Thoracic aorta (tissue), 2 donors: ENCODE measurements at regions not wholly inside any gene's neighbourhood (a gene's known extent, or its start where the extent isn't known, plus 50 kb on each side); places are given as distances from the start of the nearest gene placed in this dataset.

Source experiments
- ATAC-seq: fragments of 150-250 bp; one replicate; pipeline ENCODE4 v1.8.0; 2017; ENCODE audit warnings: low read depth; ENCODE audit not compliant: insufficient number of reproducible peaks, low FRiP score
- DNase-seq: peaks from one replicate; pipeline ENCODE4 v3.0.0-alpha.2; 2020; ENCODE audit warnings: low spot score
- H3K27ac ChIP-seq, 2 donors: fragments of 200-600 bp; sonication (generic); 1 replicate in 1 of 2; 2 replicates in 1 of 2; pipeline ENCODE4 v1.5.1; 2016; ENCODE audit warnings: mild to moderate bottlenecking in 2 of 2, moderate library complexity in 2 of 2
- H3K27me3 ChIP-seq: fragments of 200-600 bp; sonication (generic); replicated peaks from 2 replicates; pipeline ENCODE4 v1.6.0; 2016; ENCODE audit warnings: mild to moderate bottlenecking; ENCODE audit not compliant: insufficient read depth
- H3K36me3 ChIP-seq: fragments of 200-600 bp; sonication (generic); one replicate; pipeline ENCODE4 v1.5.1; 2016
- H3K4me1 ChIP-seq, 2 donors: fragments of 200-600 bp; sonication (generic); 1 replicate in 1 of 2; 2 replicates in 1 of 2; pipeline versions ENCODE4 v1.5.1 to v1.6.0; 2016; ENCODE audit warnings: low read depth in 2 of 2, mild to moderate bottlenecking in 1 of 2; ENCODE audit not compliant: control insufficient read depth in 1 of 2
- H3K4me3 ChIP-seq: fragments of 200-600 bp; sonication (generic); 2 replicates; pipeline ENCODE4 v1.5.1; 2016; ENCODE audit warnings: mild to moderate bottlenecking
- H3K9me3 ChIP-seq: fragments of 200-600 bp; sonication (generic); 2 replicates; pipeline ENCODE4 v1.5.1; 2016
- TF ChIP-seq, protein P1 (sequence below): fragments of 200-600 bp; sonication (generic); IDR thresholded peaks from one replicate; pipeline ENCODE4 v1.5.1; 2019; ENCODE audit warnings: antibody characterized with exemption

DNA sequence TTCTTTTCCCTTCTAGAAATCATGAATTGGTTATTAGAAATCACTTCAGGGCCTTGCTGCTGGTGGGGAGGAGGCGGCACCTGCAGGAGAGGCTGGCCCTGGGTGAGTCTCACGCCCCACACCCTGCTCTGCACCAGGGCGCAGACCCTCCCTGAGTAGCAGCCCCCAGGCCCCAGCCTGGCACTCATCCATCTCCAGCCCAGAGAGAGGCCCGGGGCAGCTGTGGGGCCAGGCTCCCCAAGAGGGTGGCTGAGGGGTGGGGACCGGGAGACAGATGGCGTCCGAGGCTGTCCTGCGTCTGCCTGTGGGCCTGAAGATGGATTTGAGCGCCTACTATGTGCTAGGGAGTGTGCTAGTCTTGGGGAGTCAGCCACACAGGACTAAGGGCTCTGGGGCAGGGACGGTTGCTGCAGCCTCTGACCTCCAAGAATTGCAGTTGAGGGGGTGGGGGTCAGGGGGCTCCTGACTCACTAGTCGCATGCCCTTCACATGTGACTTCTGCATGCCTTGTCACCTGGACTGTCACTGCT lies 59.6 kb upstream of the GATA5 start:
- Histone ChIP-seq H3K27ac (no peak overlapping the region), H3K9me3 (no peaks in the 10 kb centered on the region), H3K36me3 (no peaks in the 10 kb centered on the region), H3K4me1 (peaks cover 0 to 10% of the 10 kb centered on the region in 2 donors), H3K4me3 (no peak overlapping the region), H3K27me3 (no peaks in the 10 kb centered on the region)
- ATAC-seq (no peak), DNase-seq (no peak)
- TF ChIP-seq, protein P1, sequence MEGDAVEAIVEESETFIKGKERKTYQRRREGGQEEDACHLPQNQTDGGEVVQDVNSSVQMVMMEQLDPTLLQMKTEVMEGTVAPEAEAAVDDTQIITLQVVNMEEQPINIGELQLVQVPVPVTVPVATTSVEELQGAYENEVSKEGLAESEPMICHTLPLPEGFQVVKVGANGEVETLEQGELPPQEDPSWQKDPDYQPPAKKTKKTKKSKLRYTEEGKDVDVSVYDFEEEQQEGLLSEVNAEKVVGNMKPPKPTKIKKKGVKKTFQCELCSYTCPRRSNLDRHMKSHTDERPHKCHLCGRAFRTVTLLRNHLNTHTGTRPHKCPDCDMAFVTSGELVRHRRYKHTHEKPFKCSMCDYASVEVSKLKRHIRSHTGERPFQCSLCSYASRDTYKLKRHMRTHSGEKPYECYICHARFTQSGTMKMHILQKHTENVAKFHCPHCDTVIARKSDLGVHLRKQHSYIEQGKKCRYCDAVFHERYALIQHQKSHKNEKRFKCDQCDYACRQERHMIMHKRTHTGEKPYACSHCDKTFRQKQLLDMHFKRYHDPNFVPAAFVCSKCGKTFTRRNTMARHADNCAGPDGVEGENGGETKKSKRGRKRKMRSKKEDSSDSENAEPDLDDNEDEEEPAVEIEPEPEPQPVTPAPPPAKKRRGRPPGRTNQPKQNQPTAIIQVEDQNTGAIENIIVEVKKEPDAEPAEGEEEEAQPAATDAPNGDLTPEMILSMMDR, result no peak

DNA sequence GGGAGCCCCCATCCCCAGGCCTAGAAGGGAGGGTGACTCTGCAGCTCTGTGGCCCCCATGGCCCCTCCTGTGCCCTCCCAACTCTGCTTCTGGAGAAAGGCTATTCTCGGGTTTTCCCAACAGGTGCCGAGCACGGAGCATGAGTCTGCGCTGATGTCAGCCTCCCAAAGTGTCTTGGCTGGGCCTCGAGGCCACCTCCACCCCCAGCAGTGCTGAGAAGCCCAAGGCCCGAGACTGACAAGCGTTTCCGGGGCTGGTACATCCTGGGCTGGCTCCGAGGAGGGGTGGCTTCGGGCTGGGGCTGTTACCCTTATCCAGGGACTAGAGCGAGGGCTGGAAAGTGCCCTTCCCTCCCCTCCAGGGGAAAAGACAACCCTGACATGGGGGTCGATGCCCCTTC lies 60.2 kb upstream of the GATA5 start:
- no peak for ATAC-seq
- no peak for DNase-seq
- TF ChIP-seq, protein P1, result no peak
- H3K36me3 ChIP-seq, result no peaks in the 10 kb centered on the region
- no peak overlapping the region for H3K27ac ChIP-seq
- H3K9me3 ChIP-seq, result no peaks in the 10 kb centered on the region
- peaks cover 0 to 10% of the 10 kb centered on the region in 2 donors for H3K4me1 ChIP-seq
- no peak overlapping the region for H3K4me3 ChIP-seq
- H3K27me3 ChIP-seq, result no peaks in the 10 kb centered on the region

DNA sequence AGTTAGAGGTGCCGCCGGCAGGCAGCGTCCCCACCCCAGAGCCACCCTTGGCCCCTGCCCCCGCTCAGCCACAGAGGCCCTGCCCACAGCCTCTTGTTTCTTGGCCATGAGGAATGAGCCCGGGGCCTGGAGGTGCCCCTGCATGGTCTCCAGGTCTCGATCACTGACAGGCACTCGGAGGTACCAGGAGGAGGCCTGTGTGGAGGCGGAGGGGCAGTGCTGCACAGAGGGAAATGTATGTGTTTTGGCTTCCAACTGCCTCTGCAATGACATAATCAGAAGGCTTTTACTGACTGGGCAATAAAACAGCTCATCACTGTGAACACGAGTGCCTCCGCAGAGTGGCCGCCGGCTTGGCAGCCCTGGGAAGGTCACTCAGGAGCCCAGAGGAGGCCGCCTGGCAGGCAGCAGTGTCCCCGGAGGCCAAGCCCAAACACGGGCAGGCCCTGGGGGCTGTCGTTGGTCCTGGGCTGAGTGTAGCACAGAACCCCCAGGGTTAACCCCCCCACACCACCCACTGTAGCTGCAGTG lies 61.1 kb upstream of the GATA5 start:
- Histone ChIP-seq H3K27me3 (no peaks in the 10 kb centered on the region), H3K9me3 (no peaks in the 10 kb centered on the region), H3K4me1 (peaks cover 0 to 10% of the 10 kb centered on the region in 2 donors), H3K27ac (no peak overlapping the region), H3K4me3 (no peak overlapping the region), H3K36me3 (no peaks in the 10 kb centered on the region)
- TF ChIP-seq, protein P1, result no peak
- no peak for ATAC-seq
- no peak for DNase-seq

DNA sequence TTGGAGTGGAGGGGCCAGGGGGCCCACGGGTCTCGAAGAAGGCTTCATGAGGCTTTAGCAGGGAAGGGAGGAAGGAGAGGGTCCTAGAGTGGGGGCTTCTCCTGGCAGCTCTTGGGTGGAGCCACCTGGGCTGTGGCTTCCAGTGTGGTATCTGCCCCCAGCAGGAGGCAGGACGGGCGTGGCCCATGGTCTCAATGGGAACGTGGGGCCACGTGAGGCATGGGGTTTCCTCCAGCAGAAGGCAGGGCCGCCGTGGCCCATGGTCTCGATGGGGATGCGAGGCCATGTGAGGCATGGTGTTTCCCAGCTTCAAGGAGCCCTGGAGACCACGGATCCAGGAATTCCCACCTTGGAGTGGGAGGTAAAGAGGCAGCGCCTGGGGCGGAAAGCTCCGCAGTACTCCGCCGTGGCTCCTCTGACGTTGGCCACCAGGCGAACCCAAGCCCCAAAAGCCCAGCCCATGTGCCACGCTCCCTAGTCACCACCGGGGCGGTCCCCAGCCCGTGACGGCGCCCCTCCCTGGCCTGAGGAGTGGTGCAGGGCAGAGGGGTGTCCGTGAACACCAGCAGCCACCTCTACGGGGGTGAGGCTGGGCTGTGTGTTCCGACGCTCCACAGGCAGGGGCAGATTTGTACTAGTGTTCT lies 62.0 kb upstream of the GATA5 start:
- TF ChIP-seq, protein P1, result no peak
- H3K4me1 ChIP-seq, result peaks cover 0 to 10% of the 10 kb centered on the region in 2 donors
- no peak overlapping the region for H3K27ac ChIP-seq
- H3K9me3 ChIP-seq, result no peaks in the 10 kb centered on the region
- no peaks in the 10 kb centered on the region for H3K36me3 ChIP-seq
- ATAC-seq (no peak), DNase-seq (no peak)
- H3K27me3 ChIP-seq, result no peaks in the 10 kb centered on the region
- no peak overlapping the region for H3K4me3 ChIP-seq

DNA sequence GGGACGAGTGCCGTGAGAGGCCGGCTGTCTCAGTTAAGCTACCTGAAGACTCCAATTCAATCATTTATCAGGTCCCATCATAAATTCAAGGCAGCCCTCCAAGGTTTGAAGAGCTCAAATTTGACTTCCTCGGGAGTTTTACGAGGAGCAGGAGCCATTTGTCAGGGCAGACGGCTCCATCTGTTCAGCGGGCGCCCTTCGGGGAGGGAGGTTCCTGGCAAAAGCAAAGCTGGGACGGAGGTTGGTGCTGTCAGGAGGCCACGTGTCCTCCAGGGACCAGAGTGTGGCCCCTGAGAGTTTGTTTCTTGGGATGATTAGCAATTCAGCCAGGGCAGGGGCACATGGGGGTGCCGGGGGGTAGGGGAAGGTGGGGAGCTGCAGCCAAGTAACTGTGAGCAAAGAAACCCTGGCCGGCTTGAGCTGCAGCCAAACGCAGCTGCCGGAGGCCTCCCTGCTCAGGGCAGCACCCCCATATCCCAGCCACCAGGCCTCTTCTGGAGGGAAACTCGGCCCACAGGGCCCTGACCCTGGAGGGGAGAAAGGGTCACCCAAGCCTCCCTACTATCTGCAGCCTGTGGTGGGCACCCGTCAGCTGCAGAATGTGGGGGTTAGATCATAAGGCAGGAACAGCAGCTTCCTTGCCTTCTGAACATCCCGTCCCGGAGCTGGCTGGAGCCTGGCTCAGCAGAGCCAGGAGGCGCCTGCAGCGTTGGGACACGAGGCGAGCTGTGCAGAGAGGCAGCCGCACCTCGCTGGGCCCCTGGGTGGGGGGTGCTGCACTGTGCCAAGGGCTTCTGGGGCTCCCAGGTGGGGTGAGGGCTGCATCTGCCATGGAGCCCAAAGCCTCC lies 63.6 kb upstream of the GATA5 start:
- Histone ChIP-seq H3K4me1 (peaks cover 0 to 10% of the 10 kb centered on the region in 2 donors), H3K9me3 (no peaks in the 10 kb centered on the region), H3K36me3 (no peaks in the 10 kb centered on the region), H3K27me3 (no peaks in the 10 kb centered on the region), H3K4me3 (no peak overlapping the region), H3K27ac (no peak overlapping the region)
- DNase-seq (no peak), ATAC-seq (no peak)
- TF ChIP-seq, protein P1, result no peak
